Neural progenitor cell (in vitro differentiated cells): ENCODE measurements at regions not wholly inside any gene's neighbourhood (a gene's known extent, or its start where the extent isn't known, plus 50 kb on each side); places are given as distances from the start of the nearest gene placed in this dataset.

Experiments
- DNase-seq: peaks from one replicate; pipeline ENCODE4 v3.0.0-alpha.2; 2016; ENCODE audit warnings: low spot score
- H2AFZ ChIP-seq: fragments of 200-600 bp; sonication (generic); replicated peaks from 2 replicates; pipeline ENCODE4 v1.6.1; 2016; ENCODE audit warnings: antibody characterized with exemption
- H3F3A ChIP-seq: fragments of 200-600 bp; sonication (generic); 2 replicates; pipeline ENCODE4 v1.6.1; 2016; ENCODE audit warnings: antibody characterized with exemption, low read depth
- H3K27ac ChIP-seq: fragments of 200-600 bp; sonication (generic); 2 replicates; pipeline ENCODE4 v1.5.1; 2016; ENCODE audit warnings: mild to moderate bottlenecking
- H3K27me3 ChIP-seq: fragments of 200-600 bp; sonication (generic); 2 replicates; pipeline ENCODE4 v1.6.1; 2016; ENCODE audit warnings: mild to moderate bottlenecking, moderate library complexity
- H3K36me3 ChIP-seq: fragments of 200-600 bp; sonication (generic); 2 replicates; pipeline ENCODE4 v1.5.1; 2016
- H3K4me1 ChIP-seq: fragments of 200-600 bp; sonication (generic); 2 replicates; pipeline ENCODE4 v1.6.1; 2016; ENCODE audit warnings: mixed run types
- H3K4me2 ChIP-seq: fragments of 200-600 bp; sonication (generic); 2 replicates; pipeline ENCODE4 v1.6.1; 2016
- H3K4me3 ChIP-seq: fragments of 200-600 bp; sonication (generic); 2 replicates; pipeline ENCODE4 v1.5.1; 2016
- H3K79me2 ChIP-seq: fragments of 200-600 bp; sonication (generic); 2 replicates; pipeline ENCODE4 v1.6.1; 2016; ENCODE audit warnings: low read depth
- H3K9ac ChIP-seq: fragments of 200-600 bp; sonication (generic); 2 replicates; pipeline ENCODE4 v1.6.1; 2016
- H3K9me3 ChIP-seq: fragments of 200-600 bp; sonication (generic); 2 replicates; pipeline ENCODE4 v1.5.1; 2016; ENCODE audit warnings: low read depth
- H4K20me1 ChIP-seq: fragments of 200-600 bp; sonication (generic); 2 replicates; pipeline ENCODE4 v1.6.1; 2016; ENCODE audit warnings: low read depth
- H3K27ac Mint-ChIP-seq: 3 replicates; pipeline ENCODE4 v1.8.0; 2021; ENCODE audit warnings: mixed read lengths
- H3K27me3 Mint-ChIP-seq: 2 replicates; pipeline ENCODE4 v1.8.0; 2022; ENCODE audit warnings: low read depth, mild to moderate bottlenecking, inconsistent platforms, moderate library complexity, mixed read lengths; ENCODE audit not compliant: insufficient read depth
- H3K36me3 Mint-ChIP-seq: 3 replicates; pipeline ENCODE4 v1.8.0; 2021; ENCODE audit warnings: mixed read lengths
- H3K4me1 Mint-ChIP-seq: 3 replicates; pipeline ENCODE4 v1.8.0; 2021; ENCODE audit warnings: mixed read lengths
- H3K4me3 Mint-ChIP-seq: 3 replicates; pipeline ENCODE4 v1.8.0; 2021; ENCODE audit warnings: mild to moderate bottlenecking, moderate library complexity, mixed read lengths
- H3K9me3 Mint-ChIP-seq: 3 replicates; pipeline ENCODE4 v1.8.0; 2020; ENCODE audit warnings: mixed read lengths
- CTCF ChIP-seq: fragments of 200-600 bp; sonication (generic); IDR thresholded peaks from 2 replicates; pipeline ENCODE4 v1.5.1; 2017; ENCODE audit warnings: antibody characterized with exemption, mild to moderate bottlenecking
- EZH2 ChIP-seq: fragments of 200-600 bp; sonication (generic); IDR thresholded peaks from 2 replicates; pipeline ENCODE4 v1.6.1; 2017; ENCODE audit warnings: antibody characterized with exemption, mild to moderate bottlenecking, moderate library complexity
- EZH2phosphoT487 ChIP-seq: fragments of 200-600 bp; sonication (generic); IDR thresholded peaks from 2 replicates; pipeline ENCODE4 v1.6.1; 2017; ENCODE audit warnings: antibody characterized with exemption

- Mint-ChIP-seq H3K9me3 (no peaks in the 10 kb centered on the region), H3K4me1 (peaks cover 21% of the 10 kb centered on the region), H3K27ac (no peak overlapping the region), H3K36me3 (no peaks in the 10 kb centered on the region), H3K27me3 (peaks cover 13% of the 10 kb centered on the region), H3K4me3 (no peak overlapping the region)
- TF ChIP-seq EZH2, result no peak
- no peak for TF ChIP-seq CTCF
- no peak for TF ChIP-seq EZH2phosphoT487
- Histone ChIP-seq H3F3A (no peaks in the 10 kb centered on the region), H2AFZ (no peak overlapping the region), H3K9me3 (no peaks in the 10 kb centered on the region), H3K27ac (no peak overlapping the region), H3K4me1 (no peaks in the 10 kb centered on the region), H3K36me3 (no peaks in the 10 kb centered on the region), H4K20me1 (no peaks in the 10 kb centered on the region), H3K79me2 (no peaks in the 10 kb centered on the region), H3K9ac (no peak overlapping the region), H3K27me3 (no peaks in the 10 kb centered on the region), H3K4me2 (no peak overlapping the region), H3K4me3 (no peak overlapping the region)
- no peak for DNase-seq
Measured at GRCh38 chr9:89802781-89803355, 198.1 kb downstream of the GADD45G start.

GRCh38 chr9:89803403-89803802 lies 198.6 kb downstream of the GADD45G start:
- peaks cover 13% of the 10 kb centered on the region for H3K27me3 Mint-ChIP-seq
- Histone ChIP-seq H3F3A (no peaks in the 10 kb centered on the region), H3K4me1 (no peaks in the 10 kb centered on the region), H3K36me3 (no peaks in the 10 kb centered on the region), H4K20me1 (no peaks in the 10 kb centered on the region), H3K27ac (no peak overlapping the region), H3K27me3 (no peaks in the 10 kb centered on the region), H3K4me2 (no peak overlapping the region), H3K4me3 (no peak overlapping the region), H3K79me2 (no peaks in the 10 kb centered on the region), H3K9me3 (no peaks in the 10 kb centered on the region), H3K9ac (no peak overlapping the region), H2AFZ (no peak overlapping the region)
- H3K36me3 Mint-ChIP-seq, result no peaks in the 10 kb centered on the region
- peaks cover 25% of the 10 kb centered on the region for H3K4me1 Mint-ChIP-seq
- no peak overlapping the region for H3K4me3 Mint-ChIP-seq
- TF ChIP-seq EZH2 (no peak), CTCF (no peak), EZH2phosphoT487 (no peak)
- no peak for DNase-seq
- H3K27ac Mint-ChIP-seq, result no peak overlapping the region
- H3K9me3 Mint-ChIP-seq, result no peaks in the 10 kb centered on the region

GRCh38 chr9:89804766-89805531 lies 200.1 kb downstream of the GADD45G start:
- Mint-ChIP-seq H3K27me3 (peaks cover 13% of the 10 kb centered on the region), H3K27ac (no peak overlapping the region), H3K4me1 (peaks cover 32% of the 10 kb centered on the region), H3K9me3 (no peaks in the 10 kb centered on the region), H3K36me3 (no peaks in the 10 kb centered on the region), H3K4me3 (no peak overlapping the region)
- Histone ChIP-seq H3K4me2 (no peak overlapping the region), H3K27me3 (no peaks in the 10 kb centered on the region), H3K4me1 (no peaks in the 10 kb centered on the region), H3K4me3 (no peak overlapping the region), H3K79me2 (no peaks in the 10 kb centered on the region), H3K9me3 (no peaks in the 10 kb centered on the region), H3F3A (no peaks in the 10 kb centered on the region), H3K27ac (no peak overlapping the region), H4K20me1 (no peaks in the 10 kb centered on the region), H3K9ac (no peak overlapping the region), H2AFZ (no peak overlapping the region), H3K36me3 (no peaks in the 10 kb centered on the region)
- TF ChIP-seq CTCF, result no peak
- TF ChIP-seq EZH2, result no peak
- no peak for TF ChIP-seq EZH2phosphoT487
- no peak for DNase-seq
